KBM-7 (cell line): ENCODE measurements at regions not wholly inside any gene's neighbourhood (a gene's known extent, or its start where the extent isn't known, plus 50 kb on each side); places are given as distances from the start of the nearest gene placed in this dataset.
"Not testable (repeated sequence)": the region's sequence is repeated elsewhere in the genome, so short reads cannot be mapped to it uniquely, and the experiment has no call there.

Source experiments
- DNase-seq: peaks from one replicate; pipeline ENCODE4 v3.0.0-alpha.2; 2015
- in situ Hi-C: fragments of 300-500 bp; cut with MboI; formaldehyde crosslinking; loops from 2 replicates; pipeline ENCODE4 v1.14.3; 2020; ENCODE audit warnings: low sequenced_read_pairs, low pct_unique_long_range_greater_than_20kb, mixed read lengths

GRCh38 chr9:129319076-129319937 lies 141.2 kb upstream of the IER5L start:
- in situ Hi-C loops, result no loop called here
- no peak for DNase-seq

GRCh38 chr9:129318121-129319075 lies 140.3 kb upstream of the IER5L start:
- in situ Hi-C loops, result no loop called here
- DNase-seq, result no peak

- DNase-seq, result no peak
- in situ Hi-C loops, result no loop called here
These were observed 139.3 kb upstream of the IER5L start for GRCh38 chr9:129317179-129318011.

GRCh38 chr9:129316281-129317030 lies 138.4 kb upstream of the IER5L start:
- DNase-seq, result no peak
- in situ Hi-C loops, result no loop called here

GRCh38 chr9:129313331-129313955 lies 135.4 kb upstream of the IER5L start:
- in situ Hi-C loops, result no loop called here
- no peak for DNase-seq

GRCh38 chr9:129312251-129313122 lies 134.4 kb upstream of the IER5L start:
- in situ Hi-C loops, result no loop called here
- no peak for DNase-seq

GRCh38 chr9:129311643-129312042 lies 133.6 kb upstream of the IER5L start:
- no peak for DNase-seq
- in situ Hi-C loops, result no loop called here

GRCh38 chr9:129310666-129311350 lies 132.7 kb upstream of the IER5L start:
- in situ Hi-C loops, result no loop called here
- no peak for DNase-seq

GRCh38 chr9:129309906-129310305 lies 131.8 kb upstream of the IER5L start:
- DNase-seq, result no peak
- in situ Hi-C loops, result no loop called here

- in situ Hi-C loops, result no loop called here
- DNase-seq, result no peak
These were observed 131.0 kb upstream of the IER5L start for GRCh38 chr9:129309041-129309430.

GRCh38 chr9:129307227-129307970 lies 129.3 kb upstream of the IER5L start:
- DNase-seq, result no peak
- in situ Hi-C loops, result no loop called here

- DNase-seq, result no peak
- in situ Hi-C loops, result no loop called here
These were observed 128.4 kb upstream of the IER5L start for GRCh38 chr9:129306318-129306973.

- in situ Hi-C loops, result no loop called here
- no peak for DNase-seq
These were observed 127.2 kb upstream of the IER5L start for GRCh38 chr9:129305246-129305645.

- in situ Hi-C loops, result no loop called here
- DNase-seq, result no peak
These were observed 123.9 kb upstream of the IER5L start for GRCh38 chr9:129301941-129302340.

GRCh38 chr9:129296195-129296594 lies 118.1 kb upstream of the IER5L start:
- DNase-seq, in situ Hi-C loops: not testable (repeated sequence)
